ENCODE measurements at regions not wholly inside any gene's neighbourhood (a gene's known extent, or its start where the extent isn't known, plus 50 kb on each side); places are given as distances from the start of the nearest gene placed in this dataset.

- Histone ChIP-seq H3K36me3 (ENCODE audit: insufficient read depth) (no peaks in the 10 kb centered on the region), H2AFZ (no peak overlapping the region), H3K4me2 (no peak overlapping the region), H4K20me1 (replicated peaks; ENCODE audit: insufficient read depth) (no peaks in the 10 kb centered on the region), H3K27ac (ENCODE audit: low read depth) (no peak overlapping the region), H3K9me2 (ENCODE audit: insufficient read depth) (no peaks in the 10 kb centered on the region), H3K4me3 (no peak overlapping the region), H3K27me3 (ENCODE audit: insufficient read depth) (no peaks in the 10 kb centered on the region), H3K79me2 (replicated peaks; ENCODE audit: insufficient read depth) (no peaks in the 10 kb centered on the region), H3F3A (replicated peaks; ENCODE audit: low read depth) (no peaks in the 10 kb centered on the region), H3K4me1 (ENCODE audit: insufficient read depth) (no peaks in the 10 kb centered on the region)
- H3K4me3 Mint-ChIP-seq: no peak overlapping the region
- no peak for ATAC-seq
- H3K4me1 Mint-ChIP-seq: peaks cover 8% of the 10 kb centered on the region; the same call in 2 of the 3 replicates
- no peak for DNase-seq (ENCODE audit: low spot score)
- no peaks in the 10 kb centered on the region for H3K9me3 Mint-ChIP-seq
- TF ChIP-seq ZNF114 (CRISPR knock-in tag; IDR thresholded peaks at IDR 0.05): no peak
- no peak for TF ChIP-seq STAT1 (IDR thresholded peaks at IDR 0.05; ENCODE audit: unreplicated experiment)
- TF ChIP-seq JUNB (IDR thresholded peaks at IDR 0.05; ENCODE audit: unreplicated experiment): no peak
- TF ChIP-seq EZH2 (IDR thresholded peaks at IDR 0.05; ENCODE audit: low read depth, unreplicated experiment): no peak
- TF ChIP-seq NANOG (IDR thresholded peaks at IDR 0.05; ENCODE audit: borderline replicate concordance): no peak
- TF ChIP-seq REST (IDR thresholded peaks at IDR 0.05; ENCODE audit: unreplicated experiment): no peak
- TF ChIP-seq ZNF462 (CRISPR knock-in tag; IDR thresholded peaks at IDR 0.05): no peak
- TF ChIP-seq EZH2phosphoT487 (IDR thresholded peaks at IDR 0.05; ENCODE audit: unreplicated experiment): no peak
- TF ChIP-seq CREB1 (CRISPR knock-in tag; IDR thresholded peaks at IDR 0.05; ENCODE audit: low read depth): no peak
- no peak for TF ChIP-seq ZNF331 (CRISPR knock-in tag; IDR thresholded peaks at IDR 0.05; ENCODE audit: low read depth)
- TF ChIP-seq, protein P1, sequence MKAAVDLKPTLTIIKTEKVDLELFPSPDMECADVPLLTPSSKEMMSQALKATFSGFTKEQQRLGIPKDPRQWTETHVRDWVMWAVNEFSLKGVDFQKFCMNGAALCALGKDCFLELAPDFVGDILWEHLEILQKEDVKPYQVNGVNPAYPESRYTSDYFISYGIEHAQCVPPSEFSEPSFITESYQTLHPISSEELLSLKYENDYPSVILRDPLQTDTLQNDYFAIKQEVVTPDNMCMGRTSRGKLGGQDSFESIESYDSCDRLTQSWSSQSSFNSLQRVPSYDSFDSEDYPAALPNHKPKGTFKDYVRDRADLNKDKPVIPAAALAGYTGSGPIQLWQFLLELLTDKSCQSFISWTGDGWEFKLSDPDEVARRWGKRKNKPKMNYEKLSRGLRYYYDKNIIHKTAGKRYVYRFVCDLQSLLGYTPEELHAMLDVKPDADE (IDR thresholded peaks at IDR 0.05): no peak
- no peak for TF ChIP-seq POLR2AphosphoS5 (IDR thresholded peaks at IDR 0.05; ENCODE audit: low read depth)
- TF ChIP-seq CTCF (conservative IDR thresholded peaks at IDR 0.05; ENCODE audit: low read depth in 2 of 2): no peak
- H3K36me3 Mint-ChIP-seq (ENCODE audit: low read depth): no peaks in the 10 kb centered on the region
- H3K27me3 Mint-ChIP-seq (ENCODE audit: insufficient read depth, low read depth, poor library complexity): no peaks in the 10 kb centered on the region
- H3K27ac Mint-ChIP-seq: no peak overlapping the region
These were observed 399.6 kb downstream of the NAF1 start for GRCh38 chr4:162767083-162767482.
